ENCODE measurements at regions not wholly inside any gene's neighbourhood (a gene's known extent, or its start where the extent isn't known, plus 50 kb on each side); places are given as distances from the start of the nearest gene placed in this dataset.
"Not testable (repeated sequence)": the region's sequence is repeated elsewhere in the genome, so short reads cannot be mapped to it uniquely, and the experiment has no call there.

DNA sequence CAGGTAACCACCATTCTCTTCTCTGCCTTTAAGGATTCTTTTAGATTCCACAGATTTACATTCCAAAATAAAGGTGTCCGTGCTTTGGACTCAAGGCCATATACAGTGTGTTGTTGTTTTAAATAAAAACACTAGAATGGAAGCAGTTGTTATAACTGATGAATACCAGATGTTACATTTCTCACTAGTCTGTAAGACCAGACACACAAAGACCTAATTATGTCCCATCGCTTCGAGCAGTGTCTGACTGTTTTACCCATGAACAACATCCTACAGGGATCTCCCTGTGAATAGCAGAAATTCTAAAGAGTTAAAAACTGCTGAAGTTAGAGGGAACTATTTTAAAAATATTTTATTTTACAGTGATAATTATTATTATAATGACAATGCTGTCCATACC, 574.7 kb upstream of the ZP4 start:
- no peak for DNase-seq (ENCODE audit: low spot score)

DNA sequence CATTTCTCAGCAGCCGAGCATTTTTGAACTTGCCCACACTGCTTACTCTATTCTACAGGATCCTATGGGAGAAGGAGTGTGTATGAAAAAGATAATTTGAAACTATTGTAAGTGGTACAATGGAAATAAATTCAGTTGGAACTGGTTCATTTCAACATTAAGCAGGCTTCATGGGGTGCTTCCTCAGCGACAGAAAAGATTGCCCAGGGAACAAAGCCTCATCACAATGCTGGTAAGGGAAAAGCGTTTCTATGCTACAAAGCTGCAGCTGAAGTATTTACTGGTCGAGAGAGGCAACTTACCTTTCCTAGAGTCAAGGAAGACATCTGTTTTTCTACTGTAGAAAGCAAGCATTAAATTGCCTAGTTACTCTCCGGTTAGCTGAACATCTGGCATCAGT, 568.2 kb upstream of the ZP4 start:
- no peak for DNase-seq (ENCODE audit: low spot score)

DNA sequence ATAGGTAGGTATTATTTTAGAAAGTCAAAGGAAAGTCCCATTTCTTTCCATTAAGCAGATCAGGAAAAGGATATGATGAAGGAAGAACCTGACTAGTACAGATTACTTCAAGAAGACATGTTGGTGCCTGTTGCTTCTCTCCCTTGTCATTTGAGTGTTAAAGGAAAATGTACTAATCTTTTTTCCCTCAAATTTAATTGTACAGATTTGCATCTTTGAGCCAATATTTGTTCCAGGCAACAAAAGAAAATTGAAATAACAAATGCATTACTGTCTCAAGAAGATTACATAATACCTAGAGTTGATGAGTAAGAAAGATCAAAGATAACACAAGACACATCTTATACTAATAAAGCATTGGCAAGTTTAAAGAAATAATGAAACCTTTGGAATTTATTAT, 566.9 kb upstream of the ZP4 start:
- no peak for DNase-seq (ENCODE audit: low spot score)

DNA sequence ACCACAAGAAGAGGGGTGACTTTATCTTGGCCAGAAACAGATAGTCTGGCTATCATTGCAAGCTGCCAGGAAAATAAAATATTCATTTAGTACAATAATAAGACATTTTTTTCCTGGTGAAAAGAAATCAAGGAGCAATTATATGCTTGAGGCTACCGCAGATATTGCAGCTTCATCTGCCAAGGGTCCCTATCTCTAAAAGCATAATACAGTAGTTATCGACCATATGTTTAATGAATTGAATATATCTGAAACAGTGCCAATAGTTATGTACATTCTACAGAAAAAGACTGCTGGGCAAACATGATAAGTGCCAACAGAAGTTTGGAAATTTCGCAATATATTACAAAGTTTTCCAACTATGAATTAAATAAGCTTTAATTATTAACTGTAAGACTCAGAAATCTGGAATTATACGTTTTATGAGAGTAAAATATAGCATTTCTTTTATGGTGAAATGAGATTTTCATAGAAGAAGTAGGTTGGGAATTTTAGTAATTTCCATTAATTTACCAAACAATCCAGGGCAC, 561.1 kb upstream of the ZP4 start:
- DNase-seq (ENCODE audit: low spot score), result no peak

DNA sequence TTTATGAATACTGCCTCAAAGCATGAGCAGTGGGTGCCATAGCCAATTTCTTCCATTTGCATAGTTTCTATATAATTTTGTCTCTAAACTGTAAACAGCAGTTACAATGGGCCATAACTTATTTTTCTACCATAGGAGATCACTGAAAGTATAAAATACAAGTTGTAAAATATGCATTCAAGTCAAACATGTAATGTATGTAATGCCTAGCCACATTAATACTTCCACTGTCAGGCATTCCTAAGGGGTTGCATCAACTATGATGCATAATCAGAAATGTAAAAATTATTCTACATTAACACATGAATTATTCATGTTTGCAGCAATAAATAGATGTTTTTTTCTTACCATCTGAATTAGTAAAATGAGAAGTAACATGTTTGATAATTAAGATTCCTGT, 560.3 kb upstream of the ZP4 start:
- DNase-seq (ENCODE audit: low spot score), result no peak

DNA sequence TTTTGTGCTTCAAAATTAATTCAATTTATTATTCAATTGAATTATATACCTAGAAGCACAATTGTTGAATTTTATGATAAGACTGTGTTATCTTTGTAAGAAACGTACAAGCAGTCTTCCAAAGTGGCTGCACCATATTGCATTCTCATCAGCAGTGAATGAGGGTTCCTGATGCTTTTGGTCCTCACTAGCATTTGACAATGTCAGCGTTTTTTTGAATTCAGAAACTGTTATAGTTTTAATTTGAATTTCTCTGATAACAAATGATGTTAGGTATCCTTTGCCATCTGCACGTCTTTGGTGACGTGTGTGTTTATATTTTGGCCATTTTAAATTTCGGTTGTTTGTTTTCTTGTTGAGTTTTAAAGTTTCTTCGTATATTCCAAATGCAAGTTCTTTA, 553.0 kb upstream of the ZP4 start:
- no peak for DNase-seq (ENCODE audit: low spot score)

DNA sequence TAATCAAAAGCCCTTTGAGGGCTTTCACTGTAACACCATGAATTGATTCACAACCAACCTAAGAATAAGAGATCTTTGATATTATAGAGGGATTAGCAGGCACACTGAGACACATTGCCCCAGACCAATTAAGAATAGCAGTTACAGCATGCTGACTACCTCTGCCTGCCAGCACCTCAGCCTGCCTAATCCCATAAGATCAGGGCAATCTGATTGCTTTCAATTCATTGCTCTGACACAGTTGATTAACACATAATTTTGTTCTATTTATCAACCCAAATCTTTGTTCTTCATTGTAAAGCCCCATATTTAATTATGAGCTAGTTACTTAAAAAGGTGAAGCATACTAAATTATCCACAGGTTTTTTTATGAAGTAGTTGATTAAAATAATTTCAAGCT, 548.8 kb upstream of the ZP4 start:
- DNase-seq (ENCODE audit: low spot score), result no peak

DNA sequence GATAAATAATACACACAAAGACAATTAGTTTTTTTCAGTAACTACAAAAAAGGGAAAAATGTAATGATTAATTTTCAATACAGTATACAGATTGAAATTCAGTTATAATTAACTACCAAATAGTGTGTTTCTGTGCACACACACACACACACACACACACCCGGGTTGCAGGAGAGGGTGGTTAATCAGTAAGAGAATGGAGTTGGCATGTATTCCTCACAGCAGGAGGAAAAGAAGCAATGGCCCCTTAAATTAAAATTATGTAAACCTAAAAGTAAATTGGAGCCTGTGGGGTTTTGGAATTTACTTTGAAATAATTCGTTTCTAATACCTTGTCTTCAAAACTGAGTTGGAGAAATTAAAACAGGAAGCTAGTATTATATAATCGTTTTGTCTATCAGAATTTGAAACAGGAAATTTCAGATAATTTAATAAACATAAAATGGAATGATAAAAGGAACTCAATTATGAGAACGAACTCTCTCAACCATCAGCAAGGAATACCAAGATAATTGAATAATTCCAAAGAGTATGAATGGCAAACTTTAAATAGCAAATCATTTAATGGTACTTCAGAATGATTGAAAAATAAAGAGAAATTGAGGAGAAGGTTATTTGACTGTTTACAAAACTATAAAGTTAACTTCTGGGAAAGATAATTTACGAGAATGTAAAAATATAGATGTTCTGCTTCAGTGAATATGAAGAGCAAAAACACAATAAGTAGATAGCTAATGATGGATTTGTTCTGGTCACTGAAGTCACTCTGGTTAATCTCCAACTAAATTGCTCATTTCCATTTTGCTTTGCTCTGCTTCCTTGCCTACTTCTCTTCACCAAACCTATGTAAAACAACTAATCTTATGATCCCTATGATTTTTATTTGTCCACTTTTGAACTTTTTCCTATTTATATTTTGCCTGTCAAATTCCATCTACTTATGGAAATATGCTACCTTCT, 547.9 kb upstream of the ZP4 start:
- DNase-seq (ENCODE audit: low spot score), result no peak

DNA sequence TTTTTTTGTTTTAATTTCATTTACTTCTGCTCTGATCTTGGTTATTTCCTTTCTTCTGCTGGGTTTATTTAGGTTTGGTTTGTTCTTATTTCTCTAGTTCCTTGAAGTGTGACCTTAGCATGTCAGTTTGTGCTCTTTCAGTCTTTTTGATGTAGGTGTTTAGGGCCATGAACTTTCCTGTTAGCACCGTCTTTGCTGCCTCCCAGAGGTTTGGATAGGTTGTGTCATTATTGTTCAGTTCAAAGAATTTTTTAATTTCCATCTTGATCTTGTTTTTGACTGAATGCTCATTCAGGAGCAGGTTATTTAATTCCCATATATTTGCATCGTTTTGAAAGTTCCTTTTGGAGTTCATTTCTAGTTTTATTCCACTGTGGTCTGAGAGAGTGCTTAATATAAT, 539.0 kb upstream of the ZP4 start:
- DNase-seq (ENCODE audit: low spot score), result not testable (repeated sequence)

DNA sequence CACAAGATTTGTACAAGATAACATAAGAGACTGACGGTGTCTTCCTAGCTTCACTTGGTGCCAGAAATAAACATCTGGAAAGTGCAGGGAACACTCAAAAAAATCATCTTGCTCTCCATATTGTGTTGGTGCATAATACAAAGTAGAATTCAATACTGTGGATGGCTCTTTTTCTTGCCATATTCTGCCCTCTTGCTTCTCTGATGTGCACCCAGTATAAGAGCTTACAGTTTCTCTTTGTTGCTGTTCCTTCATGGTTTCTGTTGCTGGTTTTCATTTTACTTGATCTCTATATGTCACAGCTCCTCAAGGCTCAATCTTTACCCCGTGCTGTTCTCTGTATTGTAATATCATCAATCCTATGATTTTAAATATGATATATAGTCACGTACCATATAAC, 528.5 kb upstream of the ZP4 start:
- DNase-seq (ENCODE audit: low spot score), result no peak

DNA sequence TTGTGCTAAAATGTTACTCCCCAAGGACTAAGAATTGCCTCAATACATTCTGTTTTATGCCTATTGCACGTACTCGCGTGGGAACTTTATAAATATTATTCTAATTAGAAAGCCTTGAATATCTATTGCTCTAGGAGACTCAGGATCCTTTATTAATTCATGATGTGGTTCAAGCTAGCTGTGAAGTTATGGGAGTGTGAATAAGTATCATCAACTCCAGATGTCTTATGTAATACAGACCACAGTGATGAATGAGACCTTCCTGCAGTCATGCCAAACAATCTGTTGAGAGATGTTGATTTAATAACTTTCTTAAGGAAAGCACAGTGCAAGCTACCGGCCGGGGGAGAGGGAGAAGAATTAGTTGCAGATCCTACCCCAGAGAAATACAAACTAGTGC, 519.2 kb upstream of the ZP4 start:
- DNase-seq (ENCODE audit: low spot score), result peak; percentile 12

DNA sequence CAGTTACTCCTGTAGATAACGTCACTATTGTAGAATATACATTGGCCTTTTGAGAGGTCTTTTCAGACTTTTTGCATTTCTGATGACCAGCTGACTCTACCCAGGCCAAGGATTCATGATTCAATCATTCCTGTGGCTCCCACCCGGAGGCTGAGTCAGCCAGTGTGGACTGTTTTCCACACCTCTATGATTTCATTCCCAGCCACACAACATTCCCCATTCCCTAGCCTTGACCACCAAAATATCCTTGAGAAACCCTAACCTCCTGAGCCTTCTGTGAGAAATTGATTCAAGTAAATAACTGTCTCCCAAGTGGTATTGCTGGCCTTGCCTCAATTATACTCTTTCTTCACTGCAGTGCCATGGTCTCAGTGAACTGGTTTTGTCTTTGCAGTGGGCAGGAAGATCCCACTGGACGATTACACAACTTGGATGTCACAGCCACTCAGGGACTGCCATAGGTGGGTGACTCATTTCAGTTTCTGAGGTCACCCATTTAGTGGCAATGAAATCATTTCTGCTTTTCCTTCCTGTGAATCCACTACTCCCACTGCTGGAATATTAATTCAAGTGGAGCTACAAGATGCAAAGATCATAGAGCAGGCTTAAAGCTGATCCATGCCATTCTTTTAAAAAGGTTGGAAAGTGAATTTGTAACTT, 518.6 kb upstream of the ZP4 start:
- DNase-seq (ENCODE audit: low spot score), result peak; percentile 68

DNA sequence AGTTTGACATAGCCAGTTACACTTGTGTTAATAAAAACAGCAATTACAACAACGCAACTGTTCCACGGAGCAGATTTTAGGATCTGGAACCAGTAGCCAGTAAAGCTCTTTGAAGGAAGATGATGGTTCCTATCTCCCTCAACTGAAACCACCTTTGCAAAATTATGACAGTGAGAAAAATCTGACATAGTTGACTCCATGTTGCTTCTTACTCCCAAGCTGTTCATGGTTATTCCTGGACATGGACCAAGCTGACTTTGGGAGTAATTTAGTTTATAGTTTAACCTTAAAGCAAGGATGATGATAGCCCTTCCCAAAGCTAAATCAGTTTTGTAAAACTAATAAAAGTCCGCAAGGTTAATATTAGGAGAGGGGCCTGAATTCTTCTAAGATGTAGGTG, 518.0 kb upstream of the ZP4 start:
- no peak for DNase-seq (ENCODE audit: low spot score)

DNA sequence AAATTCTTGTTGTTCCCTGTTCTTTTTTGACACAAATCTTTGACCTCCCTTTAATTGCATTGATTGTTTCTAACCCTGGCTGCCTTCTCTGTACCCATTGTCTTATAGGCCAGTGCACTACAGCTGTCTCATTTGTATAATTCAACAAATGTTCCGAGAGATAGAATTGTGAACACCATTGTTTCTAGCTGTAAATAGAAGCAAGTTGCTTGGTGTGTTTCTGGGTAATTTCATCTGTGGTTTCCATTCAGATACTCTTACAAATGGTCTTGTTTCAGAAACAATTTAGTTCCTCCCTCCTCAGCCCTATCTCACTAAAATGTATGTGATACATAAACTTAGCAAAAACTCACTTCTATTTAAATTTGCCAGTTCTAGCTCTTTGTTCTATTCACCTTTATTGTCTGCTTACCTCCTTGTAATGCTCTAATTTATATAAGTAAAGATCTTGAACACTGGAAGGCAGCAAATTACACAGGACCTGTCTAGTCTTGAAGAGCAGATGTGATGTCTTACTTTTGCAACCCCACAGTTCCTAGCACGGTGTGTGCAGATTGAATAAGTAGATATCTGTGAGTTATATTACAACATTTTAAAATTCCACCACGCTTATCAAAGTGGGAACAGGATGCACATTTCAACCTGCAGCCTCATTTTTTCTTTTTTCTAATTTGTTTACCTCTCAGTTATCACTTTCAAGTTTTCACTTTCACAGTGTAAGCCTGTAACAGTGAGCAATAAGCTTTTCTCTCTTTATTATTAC, 515.6 kb upstream of the ZP4 start:
- no peak for DNase-seq (ENCODE audit: low spot score)

DNA sequence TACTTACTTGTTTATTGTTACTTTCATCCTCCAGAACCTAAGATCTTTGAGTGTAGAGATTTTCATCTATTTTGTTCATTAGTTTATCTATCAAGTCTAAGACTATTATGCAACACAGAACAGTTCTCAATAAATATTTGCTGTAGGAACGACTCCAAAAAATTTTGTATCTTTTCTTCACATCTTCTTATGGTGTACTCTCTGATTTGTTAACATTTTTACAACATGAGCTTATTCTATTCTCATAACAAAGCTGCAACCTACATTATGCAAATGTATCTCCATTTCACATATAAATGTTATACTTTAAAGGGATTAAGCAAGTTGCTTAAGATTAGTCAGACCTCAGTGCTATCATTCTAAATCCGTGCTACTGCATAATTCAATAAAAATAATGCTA, 514.2 kb upstream of the ZP4 start:
- no peak for DNase-seq (ENCODE audit: low spot score)

DNA sequence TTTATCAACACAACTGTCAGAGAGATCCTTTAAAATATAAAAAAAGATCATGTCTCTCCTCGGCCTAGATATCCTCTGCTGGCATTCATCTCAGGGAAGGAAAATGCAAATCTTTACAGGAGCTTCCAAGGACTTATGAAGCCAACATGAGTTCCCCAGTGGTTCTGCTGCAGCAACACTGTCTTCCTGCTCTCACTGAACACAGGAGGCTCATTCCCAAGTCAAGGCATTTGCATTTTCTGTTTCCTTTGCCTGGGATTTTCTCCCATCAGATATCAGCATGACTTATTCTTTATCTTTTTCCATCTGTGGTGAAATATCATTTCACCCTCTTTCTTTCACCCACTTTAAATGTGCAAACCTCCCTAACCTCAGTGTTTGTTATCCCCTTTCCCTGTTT, 513.8 kb upstream of the ZP4 start:
- no peak for DNase-seq (ENCODE audit: low spot score)

DNA sequence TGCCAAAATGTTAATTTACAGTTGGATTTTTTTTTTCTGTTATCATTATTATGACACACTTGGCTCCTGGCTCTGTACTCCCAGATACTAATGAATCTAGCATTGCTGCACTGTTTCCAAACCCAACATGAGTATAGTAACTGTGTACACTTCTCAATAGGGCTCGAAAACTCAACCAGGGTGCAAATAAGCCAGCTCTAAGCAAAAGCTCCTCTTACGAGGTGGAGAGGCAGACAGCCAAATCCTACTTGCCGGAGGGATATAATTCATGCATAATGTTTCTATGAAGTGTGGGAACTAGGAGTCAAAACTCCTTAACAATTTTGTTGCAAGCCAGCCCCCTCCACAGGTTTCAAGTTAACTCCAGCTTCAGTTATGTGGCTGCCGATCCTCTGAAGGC, 510.4 kb upstream of the ZP4 start:
- no peak for DNase-seq (ENCODE audit: low spot score)

DNA sequence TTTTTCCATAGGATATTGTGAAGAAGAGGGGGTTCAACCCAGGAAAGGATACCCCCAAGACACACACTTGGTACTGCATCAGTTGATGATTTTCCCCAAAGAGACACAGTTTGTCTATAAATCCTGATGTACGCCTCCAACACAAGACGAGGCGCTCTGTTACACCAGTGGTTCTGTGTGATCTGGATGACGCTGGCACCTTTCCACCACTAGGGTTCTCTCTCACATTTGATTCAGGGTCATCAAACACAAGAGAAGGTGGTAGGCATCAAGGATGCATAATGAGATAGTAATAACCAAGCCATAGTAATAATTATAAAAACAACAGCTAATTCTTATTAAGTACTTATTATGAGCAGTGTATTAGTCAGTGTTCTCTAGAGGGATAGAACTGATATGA, 508.8 kb upstream of the ZP4 start:
- peak; percentile 10 for DNase-seq (ENCODE audit: low spot score)

DNA sequence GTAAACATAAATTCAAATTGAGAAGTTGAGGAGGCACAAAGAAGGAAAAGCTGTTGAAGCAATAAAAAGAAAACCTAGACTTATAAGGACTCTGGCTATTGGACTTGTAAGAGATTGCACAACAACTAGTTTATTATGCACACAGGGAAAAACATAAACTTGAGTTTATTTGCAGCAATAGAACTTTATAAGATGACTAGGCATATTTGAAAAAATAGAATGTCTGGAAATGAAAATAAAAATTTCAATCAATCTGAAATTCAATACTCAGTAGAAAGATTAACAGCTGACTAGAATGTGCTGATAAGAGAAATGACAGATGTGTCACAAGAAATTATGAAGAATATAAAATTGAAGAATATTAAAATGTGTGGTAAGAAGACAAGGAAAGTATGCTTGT, 505.4 kb upstream of the ZP4 start:
- no peak for DNase-seq (ENCODE audit: low spot score)

DNA sequence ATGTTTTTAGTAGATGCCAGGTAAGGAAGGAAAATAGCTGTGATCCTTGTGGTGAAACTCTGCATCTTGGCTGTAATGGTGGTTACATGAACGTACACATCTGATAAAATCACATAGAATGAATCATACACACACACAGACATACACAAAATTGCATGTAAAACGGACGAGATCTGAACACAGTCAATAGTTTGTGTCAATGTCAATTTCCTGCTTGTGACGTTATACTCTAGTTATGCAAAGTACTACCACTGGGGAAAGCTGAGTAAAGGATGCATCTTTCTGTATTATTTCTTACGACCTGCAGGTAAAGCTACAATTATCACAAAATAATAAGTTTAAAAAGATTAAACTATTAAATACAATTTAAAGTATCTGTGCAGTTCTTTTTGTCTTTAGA, 493.7 kb upstream of the ZP4 start:
- peak; percentile 8 for DNase-seq (ENCODE audit: low spot score)

DNA sequence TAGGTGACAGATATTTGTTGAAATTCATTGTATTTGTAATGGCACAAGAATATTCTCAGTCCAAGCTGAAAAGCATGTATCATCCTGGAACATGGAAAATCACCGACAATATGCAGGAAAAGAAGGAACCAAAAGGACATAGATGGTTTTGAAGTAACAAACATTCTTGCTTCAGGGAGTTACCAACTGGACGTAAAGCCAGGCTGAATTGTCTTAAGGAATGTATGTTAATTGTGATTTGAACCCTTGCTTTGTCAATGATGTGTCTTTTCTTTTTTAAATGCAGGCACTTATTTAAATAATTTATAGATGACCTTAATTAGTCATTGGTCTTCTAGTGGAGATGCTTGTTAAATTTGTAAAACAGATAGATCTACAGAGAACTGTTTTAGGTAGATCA, 489.4 kb upstream of the ZP4 start:
- no peak for DNase-seq (ENCODE audit: low spot score)

DNA sequence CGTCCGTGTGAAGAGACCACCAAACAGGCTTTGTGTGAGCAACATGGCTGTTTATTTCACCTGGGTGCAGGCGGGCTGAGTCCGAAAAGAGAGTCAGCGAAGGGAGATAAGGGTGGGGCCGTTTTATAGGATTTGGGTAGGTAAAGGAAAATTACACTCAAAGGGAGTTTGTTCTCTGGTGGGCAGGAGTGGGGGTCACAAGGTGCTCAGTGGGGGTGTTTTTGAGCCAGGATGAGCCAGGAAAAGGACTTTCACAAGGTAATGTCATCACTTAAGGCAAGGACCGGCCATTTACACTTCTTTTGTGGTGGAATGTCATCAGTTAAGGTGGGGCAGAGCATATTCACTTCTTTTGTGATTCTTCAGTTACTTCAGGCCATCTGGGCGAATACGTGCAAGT, 488.7 kb upstream of the ZP4 start:
- DNase-seq (ENCODE audit: low spot score), result not testable (repeated sequence)
